ENCODE measurements at regions not wholly inside any gene's neighbourhood (a gene's known extent, or its start where the extent isn't known, plus 50 kb on each side); places are given as distances from the start of the nearest gene placed in this dataset.

GRCh38 chr7:46127814-46128213 lies 206.7 kb upstream of the IGFBP3 start:
- no peak overlapping the region for H2AK5ac ChIP-seq (ENCODE audit: low read depth, low read length)
- H2BK5ac ChIP-seq (ENCODE audit: low read depth, low read length, poor library complexity, severe bottlenecking) = no peak overlapping the region
- H3K9me1 ChIP-seq (ENCODE audit: insufficient read depth, low read length) = peaks cover 8% of the 10 kb centered on the region
- intact Hi-C loops (cut with micrococcal nuclease) = no loop called here
- DNase-seq = no peak
- H2AFZ ChIP-seq (replicated peaks; ENCODE audit: low read length, poor library complexity) = no peak overlapping the region
- H4K8ac ChIP-seq (ENCODE audit: low read depth in 2 of 2, low read length in 2 of 2) = no peak overlapping the region
- H3K79me1 ChIP-seq (ENCODE audit: low read depth in 1 of 2, low read length in 2 of 2) = no peaks in the 10 kb centered on the region
- no peak for ATAC-seq (ENCODE audit: low read depth)
- ChIA-PET CTCF (no interaction called here), POLR2A (ENCODE audit: unreplicated experiment) (no interaction called here)
- 0 out of 2 replicates have a peak, but pooled peaks cover 2% of the 10 kb centered on the region for H3K9me3 ChIP-seq (ENCODE audit: control insufficient read depth, insufficient read depth, low read length)
- no peaks in the 10 kb centered on the region for H3K36me3 ChIP-seq (ENCODE audit: control insufficient read depth, insufficient read depth, low read length)
- dilution Hi-C loops (cut with HindIII; ENCODE audit: low sequenced_read_pairs, unreplicated experiment) = no loop called here
- no peak overlapping the region for H3K4me2 ChIP-seq (ENCODE audit: low read depth, low read length)
- WGBS, 2 experiments (ENCODE audit: extremely low coverage in 2 of 2, insufficient read length in 1 of 2) = no CpG with 5 or more reads among the region's 2 CpGs
- H2BK15ac ChIP-seq (ENCODE audit: low read depth, low read length) = no peak overlapping the region; the same call in 2 of the 3 replicates
- no peaks in the 10 kb centered on the region for H3K27me3 ChIP-seq (ENCODE audit: control insufficient read depth, insufficient read depth, low read length)
- no peak overlapping the region for H4K91ac ChIP-seq (ENCODE audit: insufficient read depth, low read depth, low read length)
- in situ Hi-C loops (cut with MboI; ENCODE audit: low sequenced_read_pairs) = no loop called here
- H3K4me1 ChIP-seq (ENCODE audit: control insufficient read depth, insufficient read depth, low read length) = peaks cover 5% of the 10 kb centered on the region; the same call in 1 of the 2 replicates
- no peak overlapping the region for H3K4me3 ChIP-seq (ENCODE audit: insufficient read depth, low read depth, low read length)
- H4K5ac ChIP-seq (ENCODE audit: low read depth, low read length) = no peak overlapping the region
- H3K9ac ChIP-seq (ENCODE audit: low read depth, low read length) = no peak overlapping the region
- H2BK20ac ChIP-seq (ENCODE audit: low read depth, low read length) = no peak overlapping the region
- H3K18ac ChIP-seq (ENCODE audit: low read depth, low read length) = no peak overlapping the region
- TF ChIP-seq RCOR1 (IDR thresholded peaks at IDR 0.05; ENCODE audit: insufficient replicate concordance, low read length) (no peak), POLR2A (IDR thresholded peaks at IDR 0.05; ENCODE audit: low read depth, low read length) (no peak), USF2 (IDR thresholded peaks at IDR 0.05; ENCODE audit: low read depth, low read length) (no peak), CHD1 (IDR thresholded peaks at IDR 0.05; ENCODE audit: low read depth, low read length) (no peak), ELK1 (IDR thresholded peaks at IDR 0.05; ENCODE audit: borderline replicate concordance, low read depth, low read length) (no peak), SMC3 (IDR thresholded peaks at IDR 0.05; ENCODE audit: low read depth, low read length) (no peak), RFX5 (IDR thresholded peaks at IDR 0.05; ENCODE audit: low read depth, low read length) (no peak), MAZ (IDR thresholded peaks at IDR 0.05; ENCODE audit: borderline replicate concordance, low read depth, low read length) (no peak), CEBPB (IDR thresholded peaks at IDR 0.05; ENCODE audit: low read depth, low read length) (no peak), BHLHE40 (IDR thresholded peaks at IDR 0.05; ENCODE audit: low read depth, low read length) (no peak), FOS (IDR thresholded peaks at IDR 0.05; ENCODE audit: low read depth, low read length) (no peak), RAD21 (IDR thresholded peaks at IDR 0.05; ENCODE audit: low read length) (no peak), NFE2L2 (IDR thresholded peaks at IDR 0.05; ENCODE audit: low read depth, low read length) (no peak), MXI1 (IDR thresholded peaks at IDR 0.05; ENCODE audit: borderline replicate concordance, low read depth, low read length) (no peak), MAFK (IDR thresholded peaks at IDR 0.05; ENCODE audit: low read depth, low read length) (no peak)
- TF ChIP-seq, protein P1, sequence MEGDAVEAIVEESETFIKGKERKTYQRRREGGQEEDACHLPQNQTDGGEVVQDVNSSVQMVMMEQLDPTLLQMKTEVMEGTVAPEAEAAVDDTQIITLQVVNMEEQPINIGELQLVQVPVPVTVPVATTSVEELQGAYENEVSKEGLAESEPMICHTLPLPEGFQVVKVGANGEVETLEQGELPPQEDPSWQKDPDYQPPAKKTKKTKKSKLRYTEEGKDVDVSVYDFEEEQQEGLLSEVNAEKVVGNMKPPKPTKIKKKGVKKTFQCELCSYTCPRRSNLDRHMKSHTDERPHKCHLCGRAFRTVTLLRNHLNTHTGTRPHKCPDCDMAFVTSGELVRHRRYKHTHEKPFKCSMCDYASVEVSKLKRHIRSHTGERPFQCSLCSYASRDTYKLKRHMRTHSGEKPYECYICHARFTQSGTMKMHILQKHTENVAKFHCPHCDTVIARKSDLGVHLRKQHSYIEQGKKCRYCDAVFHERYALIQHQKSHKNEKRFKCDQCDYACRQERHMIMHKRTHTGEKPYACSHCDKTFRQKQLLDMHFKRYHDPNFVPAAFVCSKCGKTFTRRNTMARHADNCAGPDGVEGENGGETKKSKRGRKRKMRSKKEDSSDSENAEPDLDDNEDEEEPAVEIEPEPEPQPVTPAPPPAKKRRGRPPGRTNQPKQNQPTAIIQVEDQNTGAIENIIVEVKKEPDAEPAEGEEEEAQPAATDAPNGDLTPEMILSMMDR (conservative IDR thresholded peaks at IDR 0.05; ENCODE audit: low read depth, low read length) = no peak
- H2BK120ac ChIP-seq (ENCODE audit: low read depth, low read length) = no peak overlapping the region
- H3K23ac ChIP-seq (ENCODE audit: low read depth, low read length) = no peak overlapping the region
- H3K27ac ChIP-seq (ENCODE audit: insufficient read depth, low read length) = no peak overlapping the region
- H3K14ac ChIP-seq (replicated peaks; ENCODE audit: low read depth, low read length) = no peak overlapping the region
- no peak overlapping the region for H3K4ac ChIP-seq (ENCODE audit: low read depth, low read length)
- H3K56ac ChIP-seq (ENCODE audit: extremely low read depth, insufficient read depth, low read length) = no peak overlapping the region
- H2AK9ac ChIP-seq (replicated peaks; ENCODE audit: low read depth, low read length, poor library complexity) = no peak overlapping the region
- no peaks in the 10 kb centered on the region for H4K20me1 ChIP-seq (ENCODE audit: insufficient read depth, low read length)
- BruUV-seq (replicated peaks) = no TSS peak

Measured in IMR-90 (cell line).